Kasumi-1 (cell line): ENCODE measurements at regions not wholly inside any gene's neighbourhood (a gene's known extent, or its start where the extent isn't known, plus 50 kb on each side); places are given as distances from the start of the nearest gene placed in this dataset.
"Not testable (repeated sequence)": the region's sequence is repeated elsewhere in the genome, so short reads cannot be mapped to it uniquely, and the experiment has no call there.

Experiments
- DNase-seq, 2 experiments: peaks; one replicate each; lab custom pipeline; 2025; lab: John Stamatoyannopoulos, UW

DNA sequence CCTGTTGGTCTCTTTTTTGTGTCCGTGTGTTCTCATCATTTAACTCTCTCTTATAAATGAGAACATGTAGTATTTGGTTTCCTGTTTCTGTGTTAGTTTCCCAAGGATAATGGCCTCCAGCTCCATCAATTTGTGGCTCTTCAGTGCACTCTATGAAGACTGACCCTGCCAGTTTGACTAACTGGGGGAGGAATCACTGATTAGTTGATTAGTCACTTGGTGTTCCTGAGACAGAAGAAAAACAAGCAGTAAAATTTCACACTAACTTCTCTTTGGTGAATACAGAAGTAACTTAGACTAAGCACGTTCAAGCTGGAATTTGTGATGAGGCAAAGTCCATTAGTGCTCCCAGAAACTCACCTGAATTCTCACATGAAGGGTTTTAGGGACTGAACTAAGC is 495.8 kb upstream of the RORB start:
- DNase-seq = no peak

DNA sequence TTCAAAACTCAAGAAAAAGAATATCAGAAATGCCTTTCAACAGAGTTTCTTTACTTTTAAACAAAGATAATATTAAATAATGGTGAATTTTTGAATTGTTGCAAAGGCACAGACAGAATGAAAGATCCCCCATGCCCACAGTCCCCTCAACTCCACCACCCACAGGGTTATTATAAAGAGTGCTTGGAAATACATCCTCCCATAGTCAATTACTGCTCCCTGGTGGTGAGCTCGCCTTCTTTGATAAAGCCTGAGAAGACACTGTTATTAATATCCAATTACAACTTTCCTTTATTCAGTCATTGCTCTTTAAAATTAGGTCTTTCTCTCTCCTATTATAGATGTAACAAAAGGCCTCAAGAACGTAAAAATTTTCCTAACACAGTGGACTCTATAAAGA is 490.2 kb upstream of the RORB start:
- DNase-seq = no peak

DNA sequence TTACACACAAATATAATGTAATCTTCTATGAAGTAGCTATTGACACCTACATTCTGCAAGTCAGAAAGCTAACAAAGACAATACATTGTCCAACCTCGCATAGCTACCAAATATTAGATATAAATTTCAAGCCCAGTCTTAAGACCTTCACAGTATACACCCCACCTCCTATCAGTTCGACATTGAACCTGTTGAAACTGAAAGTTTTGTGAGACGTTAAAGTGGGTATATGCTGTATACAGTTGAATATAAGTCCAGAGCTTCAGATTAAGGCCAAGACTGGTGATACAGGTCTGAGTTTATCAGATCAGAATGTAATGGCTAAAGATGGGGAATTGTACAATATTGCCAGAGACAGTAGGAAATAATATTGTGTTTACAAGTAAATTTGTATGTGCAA is 489.3 kb upstream of the RORB start:
- DNase-seq = no peak

DNA sequence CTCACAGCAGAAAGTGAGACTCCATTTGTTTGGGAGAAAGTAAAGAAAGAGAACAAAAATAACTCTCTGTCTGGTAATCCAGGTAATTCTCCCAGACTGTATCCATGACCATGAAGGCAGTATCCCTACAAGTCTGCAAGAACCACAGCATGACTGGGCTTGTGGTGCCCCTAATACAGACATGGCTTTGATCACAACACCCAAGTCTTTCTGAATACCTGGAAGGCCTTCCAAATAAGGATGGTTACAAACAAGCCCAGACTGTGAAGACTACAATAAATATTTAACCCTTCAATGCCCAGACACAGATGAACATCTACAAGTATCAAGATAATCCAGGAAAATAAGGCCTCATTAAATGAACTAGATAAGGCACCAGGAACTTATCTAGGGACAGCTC is 481.1 kb upstream of the RORB start:
- DNase-seq = no peak

DNA sequence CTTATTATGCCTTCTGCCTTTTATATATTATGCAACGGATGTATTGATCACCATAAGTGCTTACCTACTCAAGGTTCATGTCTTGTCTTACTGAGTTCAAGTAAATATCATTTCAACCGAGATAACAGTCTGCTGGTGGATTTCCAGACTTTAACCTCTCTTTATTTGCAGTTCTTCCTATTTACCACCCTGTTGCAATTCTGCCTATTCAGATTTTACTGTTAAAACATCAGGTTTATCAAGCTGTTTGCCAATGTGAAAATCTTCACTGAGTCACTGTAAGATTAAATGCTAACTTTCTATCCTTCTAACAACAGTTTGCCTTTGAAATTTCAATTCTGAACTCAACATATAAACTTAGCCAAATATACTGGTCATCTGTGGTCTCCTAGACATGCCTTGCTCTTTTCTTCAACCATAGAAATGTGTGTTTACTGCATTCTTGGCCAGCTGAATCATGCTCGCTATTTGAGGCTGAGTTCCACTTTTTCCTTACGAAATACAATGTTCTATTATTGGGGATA is 471.7 kb upstream of the RORB start:
- no peak for DNase-seq

DNA sequence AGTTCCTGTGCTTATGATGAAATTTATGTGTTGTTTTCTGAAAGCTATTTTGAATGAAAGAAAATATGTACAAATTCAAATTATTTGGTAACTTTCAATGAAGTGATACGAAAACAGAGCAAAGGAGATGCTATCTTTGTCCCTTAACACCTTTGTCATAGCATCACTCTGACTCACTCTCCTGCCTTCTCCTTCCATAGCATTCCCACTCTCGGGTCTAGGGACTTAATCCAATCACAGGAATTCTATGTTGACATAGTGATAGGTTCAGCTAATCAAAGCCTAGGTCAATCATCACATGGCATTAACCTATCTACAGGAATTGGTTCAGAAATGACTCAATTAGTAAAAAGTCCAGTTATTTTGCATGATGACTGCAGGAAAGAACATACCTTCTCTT is 464.7 kb upstream of the RORB start:
- DNase-seq = no peak

DNA sequence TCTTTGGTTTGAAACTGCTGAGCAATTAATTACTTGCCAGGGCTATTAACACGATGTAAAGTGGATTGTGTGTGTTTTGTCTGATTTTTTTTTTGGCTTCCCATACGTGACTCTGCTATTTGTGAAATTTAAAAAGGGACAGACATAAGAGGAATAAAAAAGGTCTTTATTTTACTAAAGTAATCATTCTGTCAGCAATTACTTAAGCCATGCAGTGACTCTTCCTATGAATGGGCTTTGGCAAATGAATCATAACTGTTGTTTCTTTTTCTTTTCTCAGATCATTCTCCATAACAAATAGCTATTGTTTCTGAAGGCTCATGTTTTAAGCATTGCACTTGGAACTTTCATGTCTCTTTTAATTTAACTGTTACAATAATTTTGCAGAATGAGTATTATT is 461.3 kb upstream of the RORB start:
- no peak for DNase-seq

DNA sequence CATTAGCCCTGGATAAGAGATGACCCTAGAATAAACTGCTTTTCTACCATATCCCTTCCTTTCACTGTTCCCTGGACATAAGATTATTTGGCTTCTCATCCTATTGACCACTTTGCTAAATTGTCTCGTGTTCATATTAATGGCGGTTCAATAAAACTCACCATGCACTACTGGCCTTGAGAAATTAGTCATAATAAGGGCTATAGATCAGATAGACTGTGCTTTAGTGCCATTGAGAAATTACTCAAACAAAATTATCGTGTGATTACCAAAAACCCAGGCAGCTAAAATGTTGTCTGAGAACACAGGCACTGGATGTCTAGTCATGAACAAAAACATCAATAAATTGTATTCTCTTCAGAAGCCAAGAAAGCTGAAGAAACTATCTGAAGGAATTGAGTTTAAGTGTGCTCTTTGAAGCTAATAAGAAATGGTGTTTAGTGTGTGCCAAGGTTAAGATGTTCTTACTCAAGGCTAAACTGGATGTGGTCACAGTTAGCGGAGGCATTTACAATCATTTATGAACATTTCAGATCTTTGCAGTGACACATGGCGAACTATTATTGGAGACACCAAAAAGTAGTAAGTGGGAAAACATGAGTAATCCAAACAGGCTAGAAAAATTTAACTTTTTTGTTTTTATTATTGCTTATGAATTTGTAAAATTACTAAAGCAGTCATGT is 460.4 kb upstream of the RORB start:
- peak; percentile 62 to 71 for DNase-seq

DNA sequence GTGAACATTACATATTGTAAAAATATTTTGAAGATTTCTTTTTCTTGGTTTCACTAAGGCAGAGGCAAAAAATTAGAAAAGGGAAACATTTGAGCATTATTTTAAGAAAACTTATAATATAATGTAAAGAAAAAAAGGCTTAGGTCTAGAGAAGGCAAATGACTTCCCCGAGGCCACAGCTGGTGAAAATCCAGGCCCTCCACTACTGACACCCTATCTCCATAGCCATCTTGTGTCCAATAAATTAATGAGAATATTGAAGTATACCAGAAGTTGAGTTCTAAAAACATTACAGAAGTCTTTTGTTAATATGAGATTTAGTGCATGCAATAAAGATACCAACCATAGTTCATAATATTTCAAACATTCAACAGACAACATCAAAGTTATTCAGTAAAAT is 459.9 kb upstream of the RORB start:
- no peak for DNase-seq

DNA sequence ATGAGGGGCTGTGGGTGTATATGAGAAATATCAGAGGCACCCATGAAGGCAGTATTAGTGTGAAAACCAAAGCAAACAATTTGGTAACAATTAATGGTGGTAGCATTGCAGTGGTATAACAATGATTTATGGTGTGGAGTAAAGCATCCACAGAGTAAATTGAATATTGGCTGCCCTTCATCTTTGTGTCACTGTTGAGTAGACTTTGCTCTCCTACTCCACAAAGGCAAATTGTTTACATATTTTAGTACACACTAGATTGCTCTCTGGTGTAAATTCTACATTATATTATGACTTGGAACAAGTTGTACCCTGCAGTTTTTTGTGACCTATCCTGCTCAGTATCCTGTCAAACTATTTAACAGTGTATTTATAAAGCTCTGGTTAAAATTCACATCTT is 455.5 kb upstream of the RORB start:
- no peak for DNase-seq

DNA sequence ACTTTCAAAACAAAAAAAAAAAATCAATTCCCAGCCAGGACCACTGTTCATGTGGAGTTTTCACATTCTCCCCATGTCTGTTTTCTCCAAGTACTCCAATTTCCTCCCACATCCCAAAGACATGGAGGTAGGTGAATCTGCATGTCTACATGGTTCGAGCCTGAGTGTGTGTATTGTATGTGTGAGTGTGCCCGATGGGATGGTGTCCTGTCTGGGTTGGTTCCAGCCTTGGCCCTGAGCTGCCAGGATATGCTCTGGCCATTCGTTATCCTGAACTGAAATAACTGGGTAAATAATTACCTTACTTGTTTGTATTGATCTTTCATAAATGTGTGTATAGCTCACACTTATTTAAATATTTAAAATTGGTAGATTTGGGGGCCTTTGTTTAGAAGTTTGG is 452.3 kb upstream of the RORB start:
- DNase-seq = no peak

DNA sequence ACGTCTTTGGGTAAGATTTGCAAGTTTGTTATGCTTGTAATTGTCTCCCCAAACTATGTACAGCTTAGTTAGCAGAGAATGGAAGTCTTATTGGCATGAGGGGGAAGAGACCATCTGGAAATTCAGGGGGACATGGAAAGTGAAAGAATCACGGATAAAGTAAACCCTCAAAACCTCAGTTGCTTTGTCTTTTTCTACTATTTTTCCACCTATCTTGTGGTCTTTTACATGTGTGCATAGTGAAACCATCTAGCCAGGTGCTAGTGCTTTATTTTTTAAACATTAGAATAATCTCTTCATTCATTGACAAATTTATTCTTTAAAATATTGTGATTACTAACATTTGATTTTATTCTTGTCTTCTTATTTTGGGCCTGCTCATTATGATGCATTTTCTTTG is 441.1 kb upstream of the RORB start:
- no peak for DNase-seq

DNA sequence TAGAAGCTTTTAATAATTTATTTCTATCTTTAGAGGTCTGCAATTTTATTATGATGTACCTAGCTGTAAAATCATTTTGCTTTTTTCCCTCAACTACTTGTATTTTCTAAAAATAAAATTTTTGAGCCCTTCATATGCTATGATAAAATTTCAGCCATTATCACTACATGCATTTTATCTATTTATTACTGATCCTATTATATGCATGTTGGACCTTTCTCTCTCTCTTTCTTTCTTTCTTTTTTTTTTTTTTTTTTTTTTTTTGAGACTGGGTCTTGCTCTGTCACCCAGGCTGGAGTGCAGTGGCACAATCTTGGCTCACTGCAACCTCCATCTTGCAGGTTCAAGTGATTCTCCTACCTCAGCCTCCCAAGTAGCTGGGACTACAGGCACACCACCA is 440.1 kb upstream of the RORB start:
- not testable (repeated sequence) for DNase-seq

DNA sequence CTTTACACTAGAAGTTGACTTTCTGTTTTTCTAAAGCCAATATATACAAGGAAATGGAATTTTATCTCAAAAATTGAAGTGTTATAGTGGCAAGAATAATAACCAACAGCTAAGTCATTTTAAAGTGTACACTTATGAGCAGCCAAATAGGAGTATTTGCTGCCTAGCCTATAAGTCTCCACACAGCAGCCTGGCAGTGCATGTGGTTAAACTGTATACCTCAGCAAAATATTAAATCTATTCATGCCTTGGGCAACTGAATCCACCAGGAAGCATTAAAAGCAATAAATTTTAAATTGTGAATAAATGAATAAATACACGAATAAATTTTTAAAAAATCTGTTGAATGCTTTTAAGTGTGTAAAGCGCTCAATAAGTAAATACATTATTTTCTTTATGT is 432.4 kb upstream of the RORB start:
- no peak for DNase-seq

DNA sequence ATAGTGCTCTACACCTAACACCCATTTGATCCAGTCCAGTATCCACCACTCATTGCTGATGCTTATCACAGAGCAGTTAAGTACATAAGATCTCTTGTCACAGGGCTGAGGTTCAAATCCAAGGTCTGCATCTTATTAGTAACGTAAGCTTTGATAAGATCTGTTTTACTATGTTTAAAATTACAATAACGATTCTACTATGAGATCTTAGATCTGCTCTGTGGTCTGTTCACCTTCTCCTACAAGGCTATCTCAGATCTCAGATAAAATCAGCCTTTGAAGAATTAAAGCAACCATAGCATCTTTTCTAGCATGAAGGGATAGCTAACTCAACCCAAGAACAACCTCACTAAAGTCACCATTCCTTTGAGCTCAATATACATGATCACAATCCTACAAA is 431.0 kb upstream of the RORB start:
- no peak for DNase-seq

DNA sequence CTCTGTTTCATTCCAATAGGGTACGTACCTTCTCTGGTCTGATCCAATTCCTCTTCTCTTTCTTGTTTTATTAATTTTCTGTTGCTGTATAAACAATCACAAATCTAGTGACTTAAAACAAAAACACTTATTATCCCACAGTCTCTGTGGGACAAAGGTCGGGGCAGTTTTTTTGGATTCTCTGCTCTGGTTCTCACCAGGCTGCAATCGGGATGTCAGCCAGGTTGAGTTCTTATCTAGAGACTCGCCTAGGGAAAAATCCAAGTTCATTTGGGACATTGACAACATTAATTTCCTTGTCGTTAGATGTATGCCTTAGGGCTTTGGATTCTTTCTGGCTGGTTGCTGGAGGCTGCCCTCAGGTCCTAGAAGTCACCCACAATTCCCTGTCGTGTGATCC is 430.5 kb upstream of the RORB start:
- no peak for DNase-seq

DNA sequence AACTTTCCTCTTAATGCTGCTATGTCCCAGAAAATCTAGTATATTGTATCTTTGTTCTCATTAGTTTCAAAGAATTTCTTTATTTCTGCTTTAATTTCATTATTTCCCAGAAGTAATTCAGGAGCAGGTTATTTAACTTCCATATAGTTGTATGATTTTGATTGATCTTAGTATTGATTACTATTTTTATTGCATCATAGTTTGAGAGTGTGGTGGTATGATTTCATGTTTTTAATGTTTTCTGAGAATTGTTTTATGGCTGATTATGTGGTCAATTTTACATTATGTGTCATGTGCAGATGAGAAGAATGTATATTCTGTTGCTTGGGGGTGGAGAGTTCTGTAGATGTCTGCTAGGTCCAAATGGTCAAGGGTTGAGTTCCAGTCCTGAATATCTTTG is 425.6 kb upstream of the RORB start:
- DNase-seq = no peak

DNA sequence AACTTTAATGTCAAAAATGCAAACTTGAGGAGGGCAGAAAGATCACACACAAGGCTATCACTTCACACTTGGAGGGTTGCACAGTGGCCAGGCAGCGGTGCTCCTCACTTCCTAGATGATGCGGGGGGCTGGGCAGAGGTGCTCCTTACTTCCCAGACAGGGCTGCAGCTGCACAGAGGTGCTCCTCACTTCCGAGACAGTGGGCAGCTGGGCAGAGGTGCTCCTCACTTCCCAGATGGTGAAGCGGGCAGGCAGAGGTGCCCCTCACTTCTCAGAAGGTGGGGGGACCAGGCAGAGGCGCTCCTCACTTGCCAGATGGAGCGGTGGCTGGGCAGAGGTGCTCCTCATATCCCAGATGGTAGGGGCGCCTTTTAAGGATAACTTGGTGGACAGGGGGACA is 423.2 kb upstream of the RORB start:
- DNase-seq = no peak

DNA sequence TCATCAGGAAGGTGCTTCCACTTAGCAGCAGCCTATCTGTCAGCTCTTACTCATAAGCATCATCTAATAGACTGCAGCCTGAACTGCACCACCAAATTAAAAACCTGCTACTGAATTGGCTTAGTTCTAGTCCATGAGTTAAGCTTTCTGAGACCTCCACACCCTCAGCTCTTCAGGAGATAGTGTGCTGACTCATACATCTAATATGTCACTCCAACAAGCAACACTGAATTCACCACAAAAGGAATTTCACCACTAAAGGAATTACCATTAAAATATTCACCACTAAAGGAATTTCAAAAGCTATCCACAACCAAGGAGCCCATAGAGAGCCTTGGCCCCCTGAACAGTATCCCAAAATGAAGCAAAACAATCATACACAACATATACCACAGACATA is 418.5 kb upstream of the RORB start:
- DNase-seq = no peak

DNA sequence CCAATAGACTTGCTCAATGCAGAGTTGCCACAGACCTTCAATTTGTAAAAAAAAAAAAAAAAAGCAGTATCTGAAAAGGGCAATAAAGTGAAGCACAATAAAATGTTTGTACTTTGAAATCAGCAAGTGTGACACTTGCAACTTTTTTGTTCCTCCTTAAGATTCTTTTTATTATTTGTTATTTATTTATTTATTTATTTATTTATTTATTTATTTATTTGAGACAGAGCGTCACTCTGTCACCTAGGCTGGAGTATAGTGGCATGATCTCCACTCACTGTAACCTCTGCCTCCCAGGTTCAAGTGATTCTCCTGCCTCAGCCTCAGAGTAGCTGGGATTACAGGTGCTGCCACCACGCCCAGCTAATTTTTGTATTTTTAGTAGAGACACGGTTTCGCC is 416.5 kb upstream of the RORB start:
- DNase-seq = not testable (repeated sequence)

DNA sequence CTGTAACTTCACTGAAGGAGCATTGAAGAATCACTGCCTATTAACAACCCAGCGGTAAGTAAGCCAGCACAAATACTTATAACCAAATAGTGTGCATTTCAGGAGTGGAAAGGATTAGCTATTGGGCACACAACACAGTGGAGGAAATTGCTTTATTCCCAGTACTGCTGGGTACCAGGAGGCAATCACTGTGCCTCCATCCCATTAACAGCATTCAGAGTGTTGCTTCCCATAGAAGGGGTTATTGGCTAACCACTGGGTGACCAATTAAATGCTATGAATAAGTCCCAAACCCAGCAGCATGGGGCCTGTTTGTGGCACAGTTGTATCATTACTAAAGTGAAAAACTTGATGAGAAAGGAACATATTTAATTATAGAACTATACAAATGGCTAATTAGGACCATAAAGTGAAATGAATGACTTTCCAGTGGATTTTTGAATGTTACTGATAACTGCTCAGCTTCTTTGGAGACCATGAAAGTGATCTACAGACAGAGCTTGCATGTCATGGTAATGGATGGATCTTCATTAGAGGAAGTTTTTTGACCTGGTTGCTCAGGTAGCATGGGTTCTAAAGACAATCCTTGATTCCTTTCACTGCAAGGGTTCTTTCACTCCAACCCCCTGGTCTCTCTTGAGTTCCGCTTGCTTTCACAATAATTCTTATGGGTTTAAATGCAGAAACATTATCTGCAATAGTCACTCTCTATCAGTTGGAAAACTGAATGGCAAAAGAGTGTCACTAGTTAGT is 413.3 kb upstream of the RORB start:
- DNase-seq = no peak

DNA sequence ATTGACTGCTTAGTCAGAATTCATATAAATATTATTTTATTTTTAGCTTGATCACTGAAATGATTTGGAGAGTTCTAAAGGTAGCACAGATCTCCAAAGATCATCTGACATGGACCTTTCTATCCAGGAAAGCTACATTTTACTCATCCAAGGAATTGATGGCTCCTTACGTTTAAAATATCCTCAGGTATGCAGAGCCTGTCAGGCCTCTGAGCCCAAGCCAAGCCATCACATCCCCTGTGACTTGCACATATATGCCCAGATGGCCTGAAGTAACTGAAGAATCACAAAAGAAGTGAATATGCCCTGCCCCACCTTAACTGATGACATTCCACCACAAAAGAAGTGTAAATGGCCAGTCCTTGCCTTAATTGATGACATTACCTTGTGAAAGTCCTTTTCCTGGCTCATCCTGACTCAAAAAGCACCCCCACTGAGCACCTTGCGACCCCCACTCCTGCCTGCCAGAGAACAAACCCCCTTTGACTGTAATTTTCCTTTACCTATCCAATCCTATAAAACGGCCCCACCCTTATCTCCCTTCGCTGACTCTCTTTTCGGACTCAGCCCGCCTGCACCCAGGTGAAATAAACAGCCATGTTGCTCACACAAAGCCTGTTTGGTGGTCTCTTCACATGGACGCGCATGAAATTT is 411.6 kb upstream of the RORB start:
- DNase-seq = not testable (repeated sequence)

DNA sequence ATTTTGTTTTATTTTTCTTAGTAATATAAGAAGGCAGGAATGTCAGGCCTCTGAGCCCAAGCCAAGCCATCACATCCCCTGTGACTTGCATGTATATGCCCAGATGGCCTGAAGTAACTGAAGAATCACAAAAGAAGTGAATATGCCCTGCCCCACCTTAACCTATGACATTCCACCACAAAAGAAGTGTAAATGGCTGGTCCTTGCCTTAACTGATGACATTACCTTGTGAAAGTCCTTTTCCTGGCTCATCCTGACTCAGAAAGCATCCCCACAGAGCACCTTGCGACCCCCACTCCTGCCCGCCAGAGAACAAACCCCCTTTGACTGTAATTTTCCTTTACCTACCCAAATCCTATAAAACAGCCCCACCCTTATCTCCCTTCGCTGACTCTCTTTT is 406.2 kb upstream of the RORB start:
- not testable (repeated sequence) for DNase-seq
